Left cardiac atrium (tissue), 4 donors: ENCODE measurements at regions not wholly inside any gene's neighbourhood (a gene's known extent, or its start where the extent isn't known, plus 50 kb on each side); places are given as distances from the start of the nearest gene placed in this dataset.
"Not testable (repeated sequence)": the region's sequence is repeated elsewhere in the genome, so short reads cannot be mapped to it uniquely, and the experiment has no call there.

Experiments
- ATAC-seq, 2 donors: fragments of 200-7000 bp; cut with Tn5 transposase; one replicate each; pipeline ENCODE4 v1.9.1; 2020; ENCODE audit warnings: mild to moderate bottlenecking in 2 of 2, moderate library complexity in 2 of 2
- DNase-seq: peaks from one replicate; pipeline ENCODE4 v3.0.0-alpha.2; 2020
- intact Hi-C, 2 donors: fragments of 100-400 bp; cut with DNase I; formaldehyde crosslinking; loops; one replicate each; pipeline versions ENCODE4 v1.14.1 to v1.15.1; 2022 to 2023
- donor health status: DM: no; HTN: yes; CAD: no.
- donor health status: DM: no; HTN: yes; CAD: no; lungs with severe emphysema.
- donor health status: DM: yes; HTN: yes; CAD: no.
- donor health status: Dilated cardiomyopathy.

GRCh38 chr18:30730915-30731314 is 311.6 kb downstream of the DSC3 start:
- no peak for DNase-seq
- intact Hi-C loops, result no loop called here
- no peak for ATAC-seq

- ATAC-seq (no peak), DNase-seq (no peak)
- intact Hi-C loops, result no loop called here
These were observed 314.7 kb downstream of the DSC3 start for GRCh38 chr18:30727849-30728248.

- ATAC-seq (no peak), DNase-seq (no peak)
- intact Hi-C loops, result no loop called here
These were observed 329.2 kb downstream of the DSC3 start for GRCh38 chr18:30713299-30713698.

GRCh38 chr18:30712383-30712782 is 330.2 kb downstream of the DSC3 start:
- intact Hi-C loops, result no loop called here
- no peak for DNase-seq
- ATAC-seq, result no peak

- ATAC-seq (no peak), DNase-seq (no peak)
- intact Hi-C loops, result no loop called here
These were observed 332.9 kb downstream of the DSC3 start for GRCh38 chr18:30709595-30709994.

GRCh38 chr18:30705943-30706342 is 336.6 kb downstream of the DSC3 start:
- intact Hi-C loops, result no loop called here
- ATAC-seq, result no peak
- DNase-seq, result no peak

GRCh38 chr18:30698571-30698970 is 344.0 kb downstream of the DSC3 start:
- ATAC-seq (no peak), DNase-seq (no peak)
- intact Hi-C loops, result no loop called here

GRCh38 chr18:30696201-30696600 is 346.3 kb downstream of the DSC3 start:
- ATAC-seq (no peak), DNase-seq (no peak)
- intact Hi-C loops, result no loop called here

GRCh38 chr18:30694773-30695172 is 347.8 kb downstream of the DSC3 start:
- no peak for ATAC-seq

GRCh38 chr18:30689216-30689615 is 353.3 kb downstream of the DSC3 start:
- intact Hi-C loops, result no loop called here
- no peak for ATAC-seq
- no peak for DNase-seq

More at GRCh38 chr18:30694773-30695172, 347.8 kb downstream of the DSC3 start:
- no peak for DNase-seq
- intact Hi-C loops, result no loop called here

- intact Hi-C loops, result no loop called here
- ATAC-seq, result no peak
- no peak for DNase-seq
These were observed 355.0 kb downstream of the DSC3 start for GRCh38 chr18:30687501-30687900.

- no peak for DNase-seq
- ATAC-seq, result no peak
- intact Hi-C loops, result no loop called here
These were observed 357.6 kb downstream of the DSC3 start for GRCh38 chr18:30684825-30685481.

GRCh38 chr18:30683836-30684235 is 358.7 kb downstream of the DSC3 start:
- no peak for DNase-seq
- intact Hi-C loops, result no loop called here
- no peak for ATAC-seq

- intact Hi-C loops, result no loop called here
- DNase-seq, result no peak
- no peak for ATAC-seq
These were observed 359.9 kb downstream of the DSC3 start for GRCh38 chr18:30682672-30683071.

GRCh38 chr18:30679285-30679930 is 363.1 kb downstream of the DSC3 start:
- intact Hi-C loops, result no loop called here
- ATAC-seq (no peak), DNase-seq (no peak)

GRCh38 chr18:30677813-30678212 is 364.7 kb downstream of the DSC3 start:
- ATAC-seq, DNase-seq, intact Hi-C loops: not testable (repeated sequence)

- intact Hi-C loops, result no loop called here
- ATAC-seq, result no peak
- no peak for DNase-seq
These were observed 366.5 kb downstream of the DSC3 start for GRCh38 chr18:30676053-30676480.

- DNase-seq (no peak), ATAC-seq (no peak)
- intact Hi-C loops, result no loop called here
These were observed 367.0 kb downstream of the DSC3 start for GRCh38 chr18:30675493-30675892.

- intact Hi-C loops, result no loop called here
- DNase-seq (no peak), ATAC-seq (no peak)
These were observed 367.5 kb downstream of the DSC3 start for GRCh38 chr18:30675072-30675471.

GRCh38 chr18:30674596-30674995 is 367.9 kb downstream of the DSC3 start:
- no peak for ATAC-seq
- intact Hi-C loops, result no loop called here
- no peak for DNase-seq

- DNase-seq, intact Hi-C loops, ATAC-seq: not testable (repeated sequence)
These were observed 370.1 kb downstream of the DSC3 start for GRCh38 chr18:30672439-30672838.
